Neuron (in vitro differentiated cells): ENCODE measurements at regions not wholly inside any gene's neighbourhood (a gene's known extent, or its start where the extent isn't known, plus 50 kb on each side); places are given as distances from the start of the nearest gene placed in this dataset.

Source experiments
- H2AFZ ChIP-seq: one replicate; pipeline ENCODE4 v1.6.1; 2013; ENCODE audit warnings: low read depth, mild to moderate bottlenecking, inconsistent platforms, low read length, moderate library complexity
- H3K27me3 ChIP-seq: one replicate; pipeline ENCODE4 v1.6.1; 2013; ENCODE audit warnings: low read length; ENCODE audit not compliant: insufficient read depth
- H3K36me3 ChIP-seq: one replicate; pipeline ENCODE4 v1.6.1; 2013; ENCODE audit warnings: low read length; ENCODE audit not compliant: insufficient read depth
- H3K4me1 ChIP-seq: one replicate; pipeline ENCODE4 v1.6.1; 2013; ENCODE audit warnings: low read length; ENCODE audit not compliant: insufficient read depth
- H3K4me3 ChIP-seq: 2 replicates; pipeline ENCODE4 v1.5.1; 2013; ENCODE audit warnings: mild to moderate bottlenecking, low read length, moderate library complexity
- H3K9me3 ChIP-seq: one replicate; pipeline ENCODE4 v1.6.1; 2013; ENCODE audit warnings: low read length

DNA sequence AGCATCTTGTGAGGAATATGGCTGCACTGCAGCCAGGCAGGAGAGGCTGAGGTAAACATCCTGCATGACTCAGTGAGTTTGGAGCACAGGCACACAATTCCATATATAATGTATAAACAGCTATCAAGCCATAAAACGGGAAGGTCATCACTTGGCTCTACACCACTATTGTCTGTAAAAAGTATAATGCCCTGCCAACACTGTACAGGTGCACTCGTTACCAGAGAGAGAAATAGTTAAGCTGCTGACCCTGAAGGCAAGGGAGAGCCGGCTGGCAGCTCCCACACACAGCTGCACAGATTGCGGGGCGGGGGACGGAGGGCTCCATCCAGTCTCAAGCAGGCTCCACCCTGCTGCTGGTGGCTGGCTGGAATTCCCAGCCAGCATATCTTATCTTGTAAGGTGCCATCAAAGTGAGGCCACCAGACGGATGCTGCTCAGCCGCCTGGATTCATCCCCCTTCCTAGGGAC lies 668.1 kb downstream of the SLITRK5 start:
- no peaks in the 10 kb centered on the region for H3K27me3 ChIP-seq
- no peaks in the 10 kb centered on the region for H3K9me3 ChIP-seq
- H3K4me3 ChIP-seq, result no peak overlapping the region
- no peaks in the 10 kb centered on the region for H3K4me1 ChIP-seq
- no peaks in the 10 kb centered on the region for H3K36me3 ChIP-seq
- no peak overlapping the region for H2AFZ ChIP-seq

GRCh38 chr13:88345171-88345847 lies 674.1 kb downstream of the SLITRK5 start:
- Histone ChIP-seq H3K27me3 (no peaks in the 10 kb centered on the region), H3K4me1 (no peaks in the 10 kb centered on the region), H3K9me3 (no peaks in the 10 kb centered on the region), H3K36me3 (no peaks in the 10 kb centered on the region), H2AFZ (no peak overlapping the region), H3K4me3 (no peak overlapping the region)

DNA sequence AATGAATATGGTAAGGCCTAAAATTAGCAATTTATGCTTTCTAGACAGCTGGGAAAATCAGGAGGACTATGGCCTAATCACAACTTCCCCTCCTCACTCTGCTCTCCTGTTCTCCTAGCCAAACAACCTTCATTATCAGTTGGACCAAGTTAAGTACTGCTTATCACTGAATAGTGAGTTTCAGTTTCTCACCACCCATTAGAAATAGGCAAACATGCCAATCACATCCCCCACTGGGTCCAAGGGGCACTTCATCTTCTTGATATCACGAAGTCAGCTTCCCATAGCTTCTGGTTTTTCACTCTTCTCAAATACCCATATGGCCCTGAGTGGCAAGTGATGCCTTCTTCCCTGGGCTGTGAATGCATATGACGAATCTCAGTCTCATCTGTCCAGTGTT lies 689.6 kb downstream of the SLITRK5 start:
- no peak overlapping the region for H3K4me3 ChIP-seq
- H3K36me3 ChIP-seq, result no peaks in the 10 kb centered on the region
- H3K4me1 ChIP-seq, result no peaks in the 10 kb centered on the region
- H3K27me3 ChIP-seq, result no peaks in the 10 kb centered on the region
- H3K9me3 ChIP-seq, result no peaks in the 10 kb centered on the region
- no peak overlapping the region for H2AFZ ChIP-seq

- no peaks in the 10 kb centered on the region for H3K4me1 ChIP-seq
- peak overlapping the region; percentile 61 for H2AFZ ChIP-seq
- no peak overlapping the region for H3K4me3 ChIP-seq
- no peaks in the 10 kb centered on the region for H3K27me3 ChIP-seq
- H3K9me3 ChIP-seq, result no peaks in the 10 kb centered on the region
- H3K36me3 ChIP-seq, result no peaks in the 10 kb centered on the region
Observed at GRCh38 chr13:88369866-88370265, 698.7 kb downstream of the SLITRK5 start.

- H3K4me1 ChIP-seq, result no peaks in the 10 kb centered on the region
- no peak overlapping the region for H2AFZ ChIP-seq
- H3K4me3 ChIP-seq, result no peak overlapping the region
- H3K27me3 ChIP-seq, result no peaks in the 10 kb centered on the region
- H3K9me3 ChIP-seq, result no peaks in the 10 kb centered on the region
- no peaks in the 10 kb centered on the region for H3K36me3 ChIP-seq
Observed at GRCh38 chr13:88376760-88377388, 705.7 kb downstream of the SLITRK5 start.

- Histone ChIP-seq H3K4me3 (no peak overlapping the region), H3K4me1 (no peaks in the 10 kb centered on the region), H2AFZ (no peak overlapping the region), H3K36me3 (no peaks in the 10 kb centered on the region), H3K9me3 (no peaks in the 10 kb centered on the region), H3K27me3 (no peaks in the 10 kb centered on the region)
Observed at GRCh38 chr13:88377852-88378251, 706.7 kb downstream of the SLITRK5 start.

- Histone ChIP-seq H3K36me3 (no peaks in the 10 kb centered on the region), H3K4me3 (no peak overlapping the region), H3K9me3 (no peaks in the 10 kb centered on the region), H3K27me3 (no peaks in the 10 kb centered on the region), H3K4me1 (no peaks in the 10 kb centered on the region), H2AFZ (no peak overlapping the region)
Observed at GRCh38 chr13:88384542-88384941, 713.4 kb downstream of the SLITRK5 start.

DNA sequence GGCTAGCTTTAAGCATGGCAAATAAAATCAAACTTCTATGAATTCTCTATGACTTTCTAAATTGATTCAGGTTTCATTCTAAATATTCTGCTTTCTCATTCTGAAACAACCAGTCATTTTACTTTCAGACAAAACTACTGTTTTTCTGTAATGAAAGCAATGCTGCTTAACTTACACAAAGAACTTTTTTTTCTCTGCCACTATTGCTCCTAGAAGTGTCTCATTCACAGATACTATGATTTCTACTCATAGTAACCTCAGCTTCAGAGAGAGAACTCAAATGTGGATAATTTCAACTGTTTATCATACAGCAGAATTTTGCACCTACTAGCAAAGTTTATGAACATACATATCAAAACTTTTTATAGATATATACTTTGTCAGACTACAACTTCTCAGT lies 724.6 kb downstream of the SLITRK5 start:
- Histone ChIP-seq H3K9me3 (no peaks in the 10 kb centered on the region), H3K27me3 (no peaks in the 10 kb centered on the region), H2AFZ (no peak overlapping the region), H3K4me3 (no peak overlapping the region), H3K36me3 (no peaks in the 10 kb centered on the region), H3K4me1 (no peaks in the 10 kb centered on the region)

DNA sequence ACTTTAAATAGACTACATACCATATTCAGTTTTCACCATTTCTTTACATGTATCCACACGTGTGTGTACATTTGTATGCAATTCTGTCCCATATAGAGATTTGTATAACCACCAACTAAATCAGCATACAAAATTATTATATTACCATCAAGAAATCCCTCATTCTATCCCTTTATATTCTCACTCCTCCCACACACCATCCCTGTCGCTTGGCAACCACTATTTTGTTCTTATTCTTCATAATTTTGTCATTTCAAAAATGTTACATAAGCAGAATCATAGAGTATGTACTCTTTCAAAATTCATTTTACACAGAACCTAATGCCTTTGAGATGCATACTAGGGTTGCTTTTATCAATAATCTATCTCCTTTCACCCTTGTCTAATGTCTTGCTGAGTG lies 740.5 kb downstream of the SLITRK5 start:
- Histone ChIP-seq H3K4me1 (no peaks in the 10 kb centered on the region), H3K36me3 (no peaks in the 10 kb centered on the region), H3K27me3 (no peaks in the 10 kb centered on the region), H3K9me3 (no peaks in the 10 kb centered on the region), H2AFZ (no peak overlapping the region), H3K4me3 (no peak overlapping the region)

- H3K4me3 ChIP-seq, result no peak overlapping the region
- H3K4me1 ChIP-seq, result no peaks in the 10 kb centered on the region
- no peaks in the 10 kb centered on the region for H3K27me3 ChIP-seq
- no peak overlapping the region for H2AFZ ChIP-seq
- no peaks in the 10 kb centered on the region for H3K9me3 ChIP-seq
- no peaks in the 10 kb centered on the region for H3K36me3 ChIP-seq
Observed at GRCh38 chr13:88417801-88418200, 746.6 kb downstream of the SLITRK5 start.

DNA sequence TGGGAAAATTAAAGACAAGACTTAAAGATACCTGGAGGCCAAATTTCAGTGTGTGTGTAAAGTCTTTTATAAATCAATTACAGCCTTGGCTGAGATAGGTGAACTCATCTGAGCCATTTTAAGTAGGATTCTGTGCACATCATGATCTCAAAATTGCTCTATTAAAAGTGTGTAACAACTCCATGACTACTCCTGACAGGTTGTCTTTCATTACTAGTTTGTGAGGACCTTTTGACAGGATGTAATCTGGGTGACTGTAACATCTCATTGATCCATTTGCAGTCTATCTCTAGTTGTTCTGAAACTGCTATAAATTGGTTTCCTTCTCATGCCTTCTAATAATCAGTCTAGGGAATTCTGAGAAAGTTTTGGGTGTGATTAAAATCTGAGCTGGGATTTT lies 753.3 kb downstream of the SLITRK5 start:
- no peak overlapping the region for H3K4me3 ChIP-seq
- H2AFZ ChIP-seq, result no peak overlapping the region
- H3K27me3 ChIP-seq, result no peaks in the 10 kb centered on the region
- H3K4me1 ChIP-seq, result no peaks in the 10 kb centered on the region
- no peaks in the 10 kb centered on the region for H3K9me3 ChIP-seq
- no peaks in the 10 kb centered on the region for H3K36me3 ChIP-seq

DNA sequence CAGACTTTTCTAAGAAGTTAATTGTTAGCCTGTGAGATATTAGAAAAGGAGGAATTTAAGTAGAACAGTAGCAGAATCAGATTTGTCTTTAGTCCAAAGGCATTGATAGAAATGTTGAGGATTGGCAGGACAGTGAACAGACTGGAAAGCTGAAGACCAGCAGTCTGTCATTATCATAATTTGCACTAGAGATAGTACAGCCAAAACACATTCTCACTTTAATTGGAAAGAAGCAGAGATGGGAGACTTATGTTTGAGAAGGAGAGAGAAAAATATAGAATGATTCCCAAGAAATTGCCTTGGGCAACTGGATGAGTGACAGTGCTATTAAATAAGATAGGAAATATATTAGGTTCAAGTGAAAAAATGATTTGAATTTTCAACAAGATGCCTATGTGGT lies 755.5 kb downstream of the SLITRK5 start:
- Histone ChIP-seq H3K4me3 (no peak overlapping the region), H3K36me3 (no peaks in the 10 kb centered on the region), H3K27me3 (no peaks in the 10 kb centered on the region), H2AFZ (no peak overlapping the region), H3K9me3 (no peaks in the 10 kb centered on the region), H3K4me1 (no peaks in the 10 kb centered on the region)

GRCh38 chr13:88429862-88430261 lies 758.7 kb downstream of the SLITRK5 start:
- Histone ChIP-seq H3K36me3 (no peaks in the 10 kb centered on the region), H2AFZ (no peak overlapping the region), H3K4me3 (no peak overlapping the region)

GRCh38 chr13:88434953-88435352 lies 763.8 kb downstream of the SLITRK5 start:
- no peaks in the 10 kb centered on the region for H3K36me3 ChIP-seq
- H3K27me3 ChIP-seq, result no peaks in the 10 kb centered on the region
- H3K9me3 ChIP-seq, result no peaks in the 10 kb centered on the region
- H3K4me3 ChIP-seq, result no peak overlapping the region
- H3K4me1 ChIP-seq, result no peaks in the 10 kb centered on the region
- H2AFZ ChIP-seq, result no peak overlapping the region

More at GRCh38 chr13:88429862-88430261, 758.7 kb downstream of the SLITRK5 start:
- H3K4me1 ChIP-seq, result no peaks in the 10 kb centered on the region
- H3K9me3 ChIP-seq, result no peaks in the 10 kb centered on the region
- H3K27me3 ChIP-seq, result no peaks in the 10 kb centered on the region
